LNCaP clone FGC (cell line): ENCODE measurements at regions not wholly inside any gene's neighbourhood (a gene's known extent, or its start where the extent isn't known, plus 50 kb on each side); places are given as distances from the start of the nearest gene placed in this dataset.

Source experiments
- DNase-seq: peaks from one replicate; pipeline ENCODE4 v3.0.0-alpha.2; 2011; ENCODE audit warnings: low read depth
- H3K4me3 ChIP-seq: 2 replicates; pipeline ENCODE4 v1.5.1; 2011; ENCODE audit warnings: mild to moderate bottlenecking, low read depth, low read length, control low read depth
- CTCF ChIP-seq: IDR thresholded peaks from 2 replicates; pipeline ENCODE4 v1.5.1; 2012; ENCODE audit warnings: mild to moderate bottlenecking; ENCODE audit not compliant: control insufficient read depth, insufficient read depth; ENCODE audit errors: extremely low read depth

DNA sequence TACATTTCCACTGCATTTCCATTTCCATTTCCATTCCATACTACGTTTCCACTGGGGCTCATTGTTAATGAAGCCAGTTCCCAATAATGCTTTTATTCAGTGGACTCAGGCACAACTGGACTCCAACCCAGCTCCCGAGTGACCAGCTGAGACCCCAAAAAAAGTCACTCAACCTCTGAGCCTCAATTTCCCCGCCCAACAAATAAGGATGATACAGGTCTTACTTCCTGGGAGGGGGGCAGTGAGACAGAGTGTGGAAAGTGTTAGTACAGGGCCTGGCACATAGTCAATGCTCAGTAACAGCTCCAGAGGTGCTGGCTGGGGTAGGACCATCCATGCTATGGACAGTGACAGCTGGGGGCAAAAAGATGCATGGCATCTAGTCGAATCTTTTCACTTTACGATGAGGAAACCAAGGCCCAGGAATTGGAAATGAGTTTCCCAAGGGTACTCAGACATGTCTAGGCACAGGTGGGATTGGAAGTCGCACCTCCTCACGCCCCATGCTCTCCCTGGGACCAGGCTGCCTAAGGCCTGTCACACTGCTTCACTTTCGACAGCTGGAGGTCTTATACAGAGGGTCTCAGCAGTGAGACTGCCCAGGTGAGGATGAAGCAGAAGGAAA lies 226.5 kb downstream of the ANAPC1 start:
- H3K4me3 ChIP-seq, result no peak overlapping the region
- TF ChIP-seq CTCF, result no peak

DNA sequence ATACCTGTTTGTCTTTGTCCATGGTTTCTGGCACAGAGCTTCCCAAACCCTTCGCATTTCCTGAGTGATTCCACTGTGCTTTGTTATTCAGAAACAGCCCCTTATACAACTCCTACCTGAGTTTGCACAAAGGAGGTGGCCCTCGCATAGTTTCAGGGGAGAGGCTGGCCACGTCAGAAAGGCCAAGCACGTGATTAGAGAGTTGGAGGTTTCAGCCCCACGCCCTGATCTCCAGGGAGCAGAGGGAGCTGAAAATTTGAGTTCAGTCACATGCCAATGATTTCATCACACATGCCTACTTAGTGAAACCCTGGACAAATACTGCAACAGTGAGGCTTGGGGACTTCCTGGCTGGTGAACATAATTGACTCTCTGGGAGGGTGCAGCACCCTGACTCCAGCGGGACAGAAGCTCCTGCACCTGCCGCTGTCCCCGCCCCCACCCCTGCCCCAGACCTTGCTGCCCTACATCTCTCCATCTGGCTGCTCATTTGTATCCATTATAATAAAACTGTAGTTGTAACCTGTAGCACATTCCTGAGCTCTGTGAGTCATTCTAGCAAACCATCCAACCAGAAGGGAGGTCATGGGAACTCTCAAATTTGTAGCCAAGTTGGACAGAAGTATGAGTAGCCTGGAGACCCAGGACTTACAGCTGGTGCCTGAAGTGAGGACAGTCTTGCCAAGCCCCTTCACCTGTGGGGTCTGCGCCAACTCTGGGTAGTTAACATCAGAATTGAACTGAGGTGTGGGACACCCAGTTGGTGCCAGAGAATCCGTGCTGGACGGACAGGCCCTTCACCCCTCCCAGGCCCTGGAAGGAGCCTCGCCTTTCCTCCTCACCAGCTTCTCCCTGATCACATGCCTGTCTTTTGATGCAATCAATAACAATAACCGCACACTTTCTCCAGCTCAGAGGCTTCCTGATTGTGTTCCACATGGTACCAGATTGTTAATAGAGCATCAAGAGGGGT lies 224.3 kb downstream of the ANAPC1 start:
- no peak for DNase-seq
- H3K4me3 ChIP-seq, result no peak overlapping the region
- TF ChIP-seq CTCF, result no peak

More for the DNA sequence above, 226.5 kb downstream of the ANAPC1 start:
- no peak for DNase-seq

- no peak for TF ChIP-seq CTCF
- no peak overlapping the region for H3K4me3 ChIP-seq
- no peak for DNase-seq
Observed at GRCh38 chr2:111660811-111661210, 223.2 kb downstream of the ANAPC1 start.

DNA sequence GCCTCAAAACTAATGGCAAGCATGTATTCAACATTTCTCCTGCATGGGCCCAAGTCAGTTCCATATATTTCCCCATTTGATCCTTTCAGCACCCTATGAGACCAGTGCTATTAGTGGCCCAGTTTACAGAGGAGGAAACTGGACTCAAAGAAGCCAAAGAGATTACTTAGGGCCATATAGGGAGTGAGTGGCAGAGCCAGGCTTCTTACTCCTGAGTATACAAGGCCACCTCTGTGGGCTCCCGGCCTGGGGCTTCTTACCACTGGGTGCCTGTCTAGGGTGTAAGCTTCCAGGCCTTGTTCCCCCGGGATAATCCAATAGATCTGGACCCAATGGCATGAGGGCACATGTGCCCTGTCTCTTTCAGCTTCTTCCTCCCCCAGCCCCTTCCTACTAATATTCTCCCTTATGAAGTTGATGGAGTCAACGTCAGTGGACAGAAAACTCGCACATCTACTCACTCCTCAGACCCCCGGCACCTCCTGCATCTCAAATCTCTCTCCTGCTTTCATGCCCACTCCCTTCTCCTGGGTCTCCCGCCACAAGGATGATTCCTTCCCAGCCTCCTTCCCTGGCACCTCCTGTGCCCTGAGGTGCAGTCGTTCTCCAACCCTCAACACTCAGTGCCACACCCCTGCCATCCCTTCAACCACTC lies 222.6 kb downstream of the ANAPC1 start:
- DNase-seq, result no peak
- TF ChIP-seq CTCF, result no peak

GRCh38 chr2:111662039-111662770 lies 221.8 kb downstream of the ANAPC1 start:
- DNase-seq, result no peak
- no peak for TF ChIP-seq CTCF
- no peak overlapping the region for H3K4me3 ChIP-seq

More for the DNA sequence above, 222.6 kb downstream of the ANAPC1 start:
- H3K4me3 ChIP-seq, result no peak overlapping the region

DNA sequence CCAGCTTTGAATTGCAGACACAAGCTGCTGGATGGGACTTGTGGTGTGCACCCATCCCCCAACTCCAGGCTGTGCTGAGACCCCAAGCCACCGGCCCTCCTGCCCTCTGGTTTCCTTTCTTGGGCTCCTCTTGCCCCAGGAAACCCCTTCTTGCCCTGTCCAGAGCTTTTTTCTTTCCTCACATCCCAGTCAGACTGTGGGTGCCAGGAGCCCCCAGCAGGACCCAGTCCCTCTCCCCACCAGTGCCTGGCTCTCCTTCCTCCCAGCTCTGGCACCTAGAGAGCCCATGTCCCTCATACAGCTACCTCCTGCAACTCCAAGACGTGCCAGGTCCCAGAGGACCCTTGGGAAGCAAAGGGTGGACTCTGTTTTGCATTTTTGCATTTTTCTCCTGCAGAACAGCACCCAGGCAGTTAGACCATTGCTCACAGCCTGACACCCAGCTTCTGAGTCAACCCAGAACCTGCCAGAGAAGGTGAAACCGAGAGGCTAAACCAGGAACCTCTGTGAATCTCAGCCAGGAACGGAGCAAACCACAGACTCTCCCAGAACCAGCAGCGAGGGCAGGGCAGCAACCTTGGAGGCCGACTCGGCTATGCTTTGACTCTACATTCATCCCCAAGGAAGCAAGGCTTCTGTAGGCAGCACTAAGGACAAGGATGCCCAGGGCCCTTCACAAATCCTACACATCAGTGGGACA lies 221.1 kb downstream of the ANAPC1 start:
- no peak for DNase-seq
- no peak for TF ChIP-seq CTCF
- no peak overlapping the region for H3K4me3 ChIP-seq
